ENCODE measurements at regions not wholly inside any gene's neighbourhood (a gene's known extent, or its start where the extent isn't known, plus 50 kb on each side); places are given as distances from the start of the nearest gene placed in this dataset.
"Not testable (repeated sequence)": the region's sequence is repeated elsewhere in the genome, so short reads cannot be mapped to it uniquely, and the experiment has no call there.

GRCh38 chr17:70378076-70378475 lies 208.7 kb downstream of the KCNJ2 start:
- Mint-ChIP-seq H3K36me3 (no peaks in the 10 kb centered on the region), H3K4me3 (no peak overlapping the region), H3K4me1 (no peaks in the 10 kb centered on the region), H3K27ac (no peak overlapping the region), H3K9me3 (peaks cover 4% of the 10 kb centered on the region), H3K27me3 (no peaks in the 10 kb centered on the region)
- no peak for ATAC-seq (ENCODE audit: low read depth)
- no peak for DNase-seq (ENCODE audit: low spot score in 2 of 2)

- no peaks in the 10 kb centered on the region for H3K36me3 Mint-ChIP-seq
- no peak overlapping the region for H3K4me3 Mint-ChIP-seq
- H3K27ac Mint-ChIP-seq, result no peak overlapping the region
- no peaks in the 10 kb centered on the region for H3K9me3 Mint-ChIP-seq
- H3K4me1 Mint-ChIP-seq, result no peaks in the 10 kb centered on the region
- DNase-seq (ENCODE audit: low spot score in 2 of 2), result no peak
- no peak for ATAC-seq (ENCODE audit: low read depth)
- no peaks in the 10 kb centered on the region for H3K27me3 Mint-ChIP-seq
Measured at GRCh38 chr17:70379945-70380344, 210.6 kb downstream of the KCNJ2 start.

- not testable (repeated sequence) for ATAC-seq (ENCODE audit: low read depth); H3K27ac Mint-ChIP-seq; H3K9me3 Mint-ChIP-seq; H3K27me3 Mint-ChIP-seq; H3K4me3 Mint-ChIP-seq; H3K4me1 Mint-ChIP-seq; DNase-seq (ENCODE audit: low spot score in 2 of 2); H3K36me3 Mint-ChIP-seq
Measured at GRCh38 chr17:70381916-70382315, 212.6 kb downstream of the KCNJ2 start.

- Mint-ChIP-seq H3K4me1 (no peaks in the 10 kb centered on the region), H3K9me3 (no peaks in the 10 kb centered on the region), H3K36me3 (no peaks in the 10 kb centered on the region), H3K27ac (no peak overlapping the region), H3K4me3 (no peak overlapping the region), H3K27me3 (no peaks in the 10 kb centered on the region)
- DNase-seq (ENCODE audit: low spot score in 2 of 2), result no peak
- ATAC-seq (ENCODE audit: low read depth), result no peak
Measured at GRCh38 chr17:70388326-70388725, 219.0 kb downstream of the KCNJ2 start.

- not testable (repeated sequence) for H3K27me3 Mint-ChIP-seq; H3K4me3 Mint-ChIP-seq; H3K27ac Mint-ChIP-seq; H3K9me3 Mint-ChIP-seq; DNase-seq (ENCODE audit: low spot score in 2 of 2); ATAC-seq (ENCODE audit: low read depth); H3K36me3 Mint-ChIP-seq; H3K4me1 Mint-ChIP-seq
Measured at GRCh38 chr17:70389232-70389757, 220.0 kb downstream of the KCNJ2 start.

- Mint-ChIP-seq H3K27me3 (no peaks in the 10 kb centered on the region), H3K4me1 (no peaks in the 10 kb centered on the region)
Measured at GRCh38 chr17:70390049-70390448, 220.7 kb downstream of the KCNJ2 start.

GRCh38 chr17:70394473-70395232 lies 225.3 kb downstream of the KCNJ2 start:
- H3K27ac Mint-ChIP-seq, result no peak overlapping the region
- no peaks in the 10 kb centered on the region for H3K36me3 Mint-ChIP-seq
- no peak for ATAC-seq (ENCODE audit: low read depth)
- H3K9me3 Mint-ChIP-seq, result peaks cover 3% of the 10 kb centered on the region
- H3K4me3 Mint-ChIP-seq, result no peak overlapping the region
- H3K27me3 Mint-ChIP-seq, result no peaks in the 10 kb centered on the region
- H3K4me1 Mint-ChIP-seq, result no peaks in the 10 kb centered on the region
- DNase-seq (ENCODE audit: low spot score in 2 of 2), result no peak

More at GRCh38 chr17:70390049-70390448, 220.7 kb downstream of the KCNJ2 start:
- no peak overlapping the region for H3K4me3 Mint-ChIP-seq
- H3K9me3 Mint-ChIP-seq, result no peaks in the 10 kb centered on the region
- no peak for ATAC-seq (ENCODE audit: low read depth)
- no peak for DNase-seq (ENCODE audit: low spot score in 2 of 2)
- no peak overlapping the region for H3K27ac Mint-ChIP-seq
- H3K36me3 Mint-ChIP-seq, result no peaks in the 10 kb centered on the region

- Mint-ChIP-seq H3K4me3 (no peak overlapping the region), H3K4me1 (no peaks in the 10 kb centered on the region), H3K27me3 (no peaks in the 10 kb centered on the region), H3K27ac (no peak overlapping the region), H3K36me3 (no peaks in the 10 kb centered on the region), H3K9me3 (peaks cover 1% of the 10 kb centered on the region)
- no peak for DNase-seq (ENCODE audit: low spot score in 2 of 2)
- no peak for ATAC-seq (ENCODE audit: low read depth)
Measured at GRCh38 chr17:70405492-70406220, 236.3 kb downstream of the KCNJ2 start.

- ATAC-seq (ENCODE audit: low read depth), result no peak
- Mint-ChIP-seq H3K9me3 (no peaks in the 10 kb centered on the region), H3K36me3 (no peaks in the 10 kb centered on the region), H3K27me3 (no peaks in the 10 kb centered on the region), H3K4me1 (no peaks in the 10 kb centered on the region), H3K4me3 (no peak overlapping the region), H3K27ac (no peak overlapping the region)
- no peak for DNase-seq (ENCODE audit: low spot score in 2 of 2)
Measured at GRCh38 chr17:70407506-70407905, 238.2 kb downstream of the KCNJ2 start.

- ATAC-seq (ENCODE audit: low read depth), result no peak
- DNase-seq (ENCODE audit: low spot score in 2 of 2), result no peak
- H3K9me3 Mint-ChIP-seq, result no peaks in the 10 kb centered on the region
- H3K36me3 Mint-ChIP-seq, result no peaks in the 10 kb centered on the region
- no peak overlapping the region for H3K4me3 Mint-ChIP-seq
- no peak overlapping the region for H3K27ac Mint-ChIP-seq
- no peaks in the 10 kb centered on the region for H3K4me1 Mint-ChIP-seq
- H3K27me3 Mint-ChIP-seq, result no peaks in the 10 kb centered on the region
Measured at GRCh38 chr17:70408768-70409167, 239.4 kb downstream of the KCNJ2 start.

- Mint-ChIP-seq H3K27ac (no peak overlapping the region), H3K27me3 (no peaks in the 10 kb centered on the region), H3K9me3 (no peaks in the 10 kb centered on the region), H3K36me3 (no peaks in the 10 kb centered on the region), H3K4me1 (no peaks in the 10 kb centered on the region), H3K4me3 (no peak overlapping the region)
- ATAC-seq (ENCODE audit: low read depth) (no peak), DNase-seq (ENCODE audit: low spot score in 2 of 2) (no peak)
Measured at GRCh38 chr17:70414300-70414699, 245.0 kb downstream of the KCNJ2 start.

- Mint-ChIP-seq H3K36me3 (no peaks in the 10 kb centered on the region), H3K27ac (no peak overlapping the region), H3K27me3 (no peaks in the 10 kb centered on the region), H3K4me1 (no peaks in the 10 kb centered on the region), H3K9me3 (peaks cover 1% of the 10 kb centered on the region), H3K4me3 (no peak overlapping the region)
- ATAC-seq (ENCODE audit: low read depth) (no peak), DNase-seq (ENCODE audit: low spot score in 2 of 2) (no peak)
Measured at GRCh38 chr17:70420861-70421445, 251.6 kb downstream of the KCNJ2 start.

- H3K4me1 Mint-ChIP-seq, result no peaks in the 10 kb centered on the region
- H3K4me3 Mint-ChIP-seq, result no peak overlapping the region
- no peak overlapping the region for H3K27ac Mint-ChIP-seq
- DNase-seq (ENCODE audit: low spot score in 2 of 2) (no peak), ATAC-seq (ENCODE audit: low read depth) (no peak)
- no peaks in the 10 kb centered on the region for H3K27me3 Mint-ChIP-seq
- H3K9me3 Mint-ChIP-seq, result peaks cover 1% of the 10 kb centered on the region
- no peaks in the 10 kb centered on the region for H3K36me3 Mint-ChIP-seq
Measured at GRCh38 chr17:70422862-70423261, 253.5 kb downstream of the KCNJ2 start.

GRCh38 chr17:70423562-70423961 lies 254.2 kb downstream of the KCNJ2 start:
- Mint-ChIP-seq H3K27ac (no peak overlapping the region), H3K9me3 (peaks cover 1% of the 10 kb centered on the region), H3K36me3 (no peaks in the 10 kb centered on the region), H3K4me3 (no peak overlapping the region), H3K27me3 (no peaks in the 10 kb centered on the region), H3K4me1 (no peaks in the 10 kb centered on the region)
- no peak for DNase-seq (ENCODE audit: low spot score in 2 of 2)
- no peak for ATAC-seq (ENCODE audit: low read depth)

Measured in memory B cell (primary cell).